ENCODE measurements at regions not wholly inside any gene's neighbourhood (a gene's known extent, or its start where the extent isn't known, plus 50 kb on each side); places are given as distances from the start of the nearest gene placed in this dataset.

- TF ChIP-seq, protein P1, sequence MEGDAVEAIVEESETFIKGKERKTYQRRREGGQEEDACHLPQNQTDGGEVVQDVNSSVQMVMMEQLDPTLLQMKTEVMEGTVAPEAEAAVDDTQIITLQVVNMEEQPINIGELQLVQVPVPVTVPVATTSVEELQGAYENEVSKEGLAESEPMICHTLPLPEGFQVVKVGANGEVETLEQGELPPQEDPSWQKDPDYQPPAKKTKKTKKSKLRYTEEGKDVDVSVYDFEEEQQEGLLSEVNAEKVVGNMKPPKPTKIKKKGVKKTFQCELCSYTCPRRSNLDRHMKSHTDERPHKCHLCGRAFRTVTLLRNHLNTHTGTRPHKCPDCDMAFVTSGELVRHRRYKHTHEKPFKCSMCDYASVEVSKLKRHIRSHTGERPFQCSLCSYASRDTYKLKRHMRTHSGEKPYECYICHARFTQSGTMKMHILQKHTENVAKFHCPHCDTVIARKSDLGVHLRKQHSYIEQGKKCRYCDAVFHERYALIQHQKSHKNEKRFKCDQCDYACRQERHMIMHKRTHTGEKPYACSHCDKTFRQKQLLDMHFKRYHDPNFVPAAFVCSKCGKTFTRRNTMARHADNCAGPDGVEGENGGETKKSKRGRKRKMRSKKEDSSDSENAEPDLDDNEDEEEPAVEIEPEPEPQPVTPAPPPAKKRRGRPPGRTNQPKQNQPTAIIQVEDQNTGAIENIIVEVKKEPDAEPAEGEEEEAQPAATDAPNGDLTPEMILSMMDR (IDR thresholded peaks at IDR 0.05) = no peak
- TF ChIP-seq POLR2A (IDR thresholded peaks at IDR 0.05) = no peak
Measured at GRCh38 chr20:39600156-39600555, 638.0 kb downstream of the DHX35 start.
